ENCODE measurements at regions not wholly inside any gene's neighbourhood (a gene's known extent, or its start where the extent isn't known, plus 50 kb on each side); places are given as distances from the start of the nearest gene placed in this dataset.

- no peak for TF ChIP-seq ZMAT5 (CRISPR knock-in tag; IDR thresholded peaks at IDR 0.05; ENCODE audit: borderline replicate concordance, low read depth)
- TF ChIP-seq SAFB2 (CRISPR knock-in tag; IDR thresholded peaks at IDR 0.05; ENCODE audit: borderline replicate concordance, low read depth): no peak
- no peak for TF ChIP-seq RNF2 (conservative IDR thresholded peaks at IDR 0.05; ENCODE audit: low read depth)
- no peak for TF ChIP-seq CTCF (CRISPR knock-in tag; IDR thresholded peaks at IDR 0.05)
These were observed 261.0 kb downstream of the BCL2 start for GRCh38 chr18:63058521-63058920.

All from HepG2 (cell line).